Motor neuron (in vitro differentiated cells): ENCODE measurements at regions not wholly inside any gene's neighbourhood (a gene's known extent, or its start where the extent isn't known, plus 50 kb on each side); places are given as distances from the start of the nearest gene placed in this dataset.
"Not testable (repeated sequence)": the region's sequence is repeated elsewhere in the genome, so short reads cannot be mapped to it uniquely, and the experiment has no call there.

Experiments
- ATAC-seq, 8 experiments: fragments of 200-7000 bp; cut with Tn5 transposase; replicated peaks in 6 of 8; 2 replicates each; pipeline ENCODE4 v1.8.0; 2021; ENCODE audit warnings: mild to moderate bottlenecking in 8 of 8, moderate library complexity in 8 of 8
- H3K27ac ChIP-seq, 2 donors: fragments of 250-450 bp; sonication (Bioruptor Pico); 2 replicates each; pipeline ENCODE4 v1.9.0; 2021; ENCODE audit warnings: antibody characterized with exemption in 2 of 2, mild to moderate bottlenecking in 2 of 2, moderate library complexity in 1 of 2
- H3K4me1 ChIP-seq, 2 donors: fragments of 250-450 bp; sonication (Bioruptor Pico); replicated peaks in 1 of 2; 2 replicates each; pipeline ENCODE4 v1.6.1; 2021; ENCODE audit warnings: antibody characterized with exemption in 2 of 2, mild to moderate bottlenecking in 2 of 2, moderate library complexity in 1 of 2
- H3K4me3 ChIP-seq, 5 donors: fragments of 250-450 bp; sonication (Bioruptor Pico); 2 replicates each; pipeline ENCODE4 v1.9.0; 2021; ENCODE audit warnings: antibody characterized with exemption in 5 of 5, mild to moderate bottlenecking in 5 of 5, moderate library complexity in 4 of 5
- WGBS, 10 experiments: fragments of 450-650 bp; shearing (Covaris generic); methylation state at CpG; one replicate each; pipeline ENCODE4 v1.0.0; 2022; 5-methylcytosine and 5-hydroxymethylcytosine counted together
- in situ Hi-C, 9 experiments: fragments of 400-800 bp; cut with MboI; loops; one replicate each; pipeline ENCODE4 v1.15.0; 2021; ENCODE audit warnings: low sequenced_read_pairs in 9 of 9, low pct_unique_long_range_greater_than_20kb in 2 of 9; ENCODE audit not compliant: unreplicated experiment in 9 of 9

GRCh38 chr4:126771618-126772017 lies 861.1 kb upstream of the INTU start:
- in situ Hi-C loops, H3K27ac ChIP-seq, H3K4me1 ChIP-seq, H3K4me3 ChIP-seq, ATAC-seq: not testable (repeated sequence)
- WGBS, 10 experiments, result 0 to 52% (median 40%) methylated on average over 1 to 2 of the region's 5 CpGs; no CpG with 5 or more reads in 7 of the 10 experiments

GRCh38 chr4:126772662-126773061 lies 860.1 kb upstream of the INTU start:
- ATAC-seq, result no peak
- in situ Hi-C loops, result no loop called here
- 43 to 100% (median 67%) methylated on average over 1 to 3 of the region's 3 CpGs for WGBS, 10 experiments

GRCh38 chr4:126775485-126776106 lies 857.2 kb upstream of the INTU start:
- in situ Hi-C loops, result no loop called here
- H3K4me3 ChIP-seq, result no peak overlapping the region
- WGBS, 10 experiments, result 55 to 100% (median 89%) methylated on average over 2 to 5 of the region's 5 CpGs
- peak in 1 of 8 experiments; percentile 30 for ATAC-seq
- peaks cover 0 to 2% of the 10 kb centered on the region in 2 donors for H3K4me1 ChIP-seq
- no peak overlapping the region for H3K27ac ChIP-seq

More at GRCh38 chr4:126772662-126773061, 860.1 kb upstream of the INTU start:
- no peak overlapping the region for H3K27ac ChIP-seq
- H3K4me3 ChIP-seq, result no peak overlapping the region
- peaks cover 0 to 2% of the 10 kb centered on the region in 2 donors for H3K4me1 ChIP-seq

- WGBS, 10 experiments, result 15 to 80% (median 70%) methylated on average over 5 of the region's 5 CpGs
- in situ Hi-C loops, result no loop called here
- ATAC-seq, result no peak
- Histone ChIP-seq H3K4me1 (peaks cover 0 to 2% of the 10 kb centered on the region in 2 donors), H3K27ac (no peak overlapping the region), H3K4me3 (no peak overlapping the region)
Measured at GRCh38 chr4:126776361-126776760, 856.4 kb upstream of the INTU start.

GRCh38 chr4:126777649-126778048 lies 855.1 kb upstream of the INTU start:
- WGBS, 10 experiments, result 0 to 100% (median 77%) methylated on average over 1 of the region's 1 CpG; no CpG with 5 or more reads in 2 of the 10 experiments
- in situ Hi-C loops, result no loop called here

GRCh38 chr4:126778348-126778747 lies 854.4 kb upstream of the INTU start:
- in situ Hi-C loops, result no loop called here
- H3K4me3 ChIP-seq, result no peak overlapping the region
- peaks cover 0 to 2% of the 10 kb centered on the region in 2 donors for H3K4me1 ChIP-seq
- 0 to 93% (median 80%) methylated on average over 1 to 3 of the region's 3 CpGs for WGBS, 10 experiments
- no peak overlapping the region for H3K27ac ChIP-seq
- ATAC-seq, result no peak

More at GRCh38 chr4:126777649-126778048, 855.1 kb upstream of the INTU start:
- H3K4me3 ChIP-seq, result no peak overlapping the region
- H3K4me1 ChIP-seq, result peaks cover 0 to 2% of the 10 kb centered on the region in 2 donors
- peak in 2 of 8 experiments; percentile 27 to 48 for ATAC-seq
- no peak overlapping the region for H3K27ac ChIP-seq

- in situ Hi-C loops, result no loop called here
- Histone ChIP-seq H3K27ac (no peak overlapping the region), H3K4me1 (peaks cover 0 to 2% of the 10 kb centered on the region in 2 donors), H3K4me3 (no peak overlapping the region)
- 9 to 100% (median 87%) methylated on average over 4 of the region's 4 CpGs for WGBS, 10 experiments
- no peak for ATAC-seq
Measured at GRCh38 chr4:126779001-126779400, 853.8 kb upstream of the INTU start.

GRCh38 chr4:126779436-126780166 lies 853.2 kb upstream of the INTU start:
- 11 to 100% (median 95%) methylated on average over 1 to 13 of the region's 22 CpGs; no CpG with 5 or more reads in 1 of the 10 experiments for WGBS, 10 experiments
- Histone ChIP-seq H3K27ac (no peak overlapping the region), H3K4me1 (peaks cover 0 to 2% of the 10 kb centered on the region in 2 donors), H3K4me3 (no peak overlapping the region)
- in situ Hi-C loops, result no loop called here
- peak in 3 of 8 experiments; percentile 58 to 91 (median 82) for ATAC-seq

GRCh38 chr4:126783191-126783590 lies 849.6 kb upstream of the INTU start:
- 83 to 100% (median 100%) methylated on average over 1 to 2 of the region's 2 CpGs; no CpG with 5 or more reads in 1 of the 10 experiments for WGBS, 10 experiments
- no peak overlapping the region for H3K4me3 ChIP-seq
- no peak for ATAC-seq
- in situ Hi-C loops, result no loop called here
- no peaks in the 10 kb centered on the region for H3K4me1 ChIP-seq
- no peak overlapping the region for H3K27ac ChIP-seq

- H3K27ac ChIP-seq, result no peak overlapping the region
- H3K4me3 ChIP-seq, result no peak overlapping the region
- no peak for ATAC-seq
- 40 to 100% (median 73%) methylated on average over 1 to 2 of the region's 2 CpGs for WGBS, 10 experiments
- no peaks in the 10 kb centered on the region for H3K4me1 ChIP-seq
- in situ Hi-C loops, result no loop called here
Measured at GRCh38 chr4:126784966-126785580, 847.7 kb upstream of the INTU start.

- ATAC-seq, result peak in 2 of 8 experiments; percentile 20 to 29
- no peak overlapping the region for H3K4me3 ChIP-seq
- in situ Hi-C loops, result no loop called here
- WGBS, 10 experiments, result 60 to 100% (median 100%) methylated on average over 1 of the region's 1 CpG
- no peak overlapping the region for H3K27ac ChIP-seq
- no peaks in the 10 kb centered on the region for H3K4me1 ChIP-seq
Measured at GRCh38 chr4:126790633-126791032, 842.1 kb upstream of the INTU start.

GRCh38 chr4:126794363-126794762 lies 838.4 kb upstream of the INTU start:
- Histone ChIP-seq H3K4me3 (no peak overlapping the region), H3K4me1 (no peaks in the 10 kb centered on the region), H3K27ac (no peak overlapping the region)
- ATAC-seq, result peak in 3 of 8 experiments; percentile 33 to 73 (median 63)
- in situ Hi-C loops, result no loop called here
- WGBS, 10 experiments, result 80 to 100% (median 90%) methylated on average over 1 to 2 of the region's 2 CpGs; no CpG with 5 or more reads in 1 of the 10 experiments

- Histone ChIP-seq H3K27ac (no peak overlapping the region), H3K4me3 (no peak overlapping the region), H3K4me1 (peaks cover 0 to 3% of the 10 kb centered on the region in 2 donors)
- no peak for ATAC-seq
- in situ Hi-C loops, result no loop called here
- 56 to 100% (median 100%) methylated on average over 1 of the region's 1 CpG; no CpG with 5 or more reads in 1 of the 10 experiments for WGBS, 10 experiments
Measured at GRCh38 chr4:126798214-126798613, 834.5 kb upstream of the INTU start.
